Tibial nerve (tissue), 4 donors: ENCODE measurements at regions not wholly inside any gene's neighbourhood (a gene's known extent, or its start where the extent isn't known, plus 50 kb on each side); places are given as distances from the start of the nearest gene placed in this dataset.
A peak's percentile ranks its signal among the peaks of the same experiment; 100 is the strongest.

Source experiments
- DNase-seq, 2 donors: peaks; one replicate each; pipeline ENCODE4 v3.0.0-alpha.2; 2019; ENCODE audit warnings: low spot score in 2 of 2
- H3K27ac ChIP-seq, 4 donors: fragments of 200-600 bp; sonication (generic) in 3 of 4; one replicate each; pipeline ENCODE4 v1.5.1; 2017 to 2019; ENCODE audit warnings: mild to moderate bottlenecking in 1 of 4
- H3K27me3 ChIP-seq, 2 donors: fragments of 200-600 bp; sonication (generic) in 1 of 2; one replicate each; pipeline versions ENCODE4 v1.5.1 to v1.6.0; 2017 to 2019
- H3K36me3 ChIP-seq, 3 donors: fragments of 200-600 bp; sonication (generic); one replicate each; pipeline ENCODE4 v1.5.1; 2018 to 2019
- H3K4me1 ChIP-seq, 4 donors: fragments of 200-600 bp; sonication (generic) in 3 of 4; one replicate each; pipeline ENCODE4 v1.5.1; 2017 to 2019
- H3K4me3 ChIP-seq, 4 donors: fragments of 200-600 bp; sonication (generic) in 3 of 4; one replicate each; pipeline ENCODE4 v1.5.1; 2017 to 2019; ENCODE audit warnings: mild to moderate bottlenecking in 1 of 4, moderate library complexity in 1 of 4
- H3K9me3 ChIP-seq, 4 donors: fragments of 200-600 bp; sonication (generic) in 3 of 4; one replicate each; pipeline ENCODE4 v1.5.1; 2017 to 2019
- CTCF ChIP-seq, 5 experiments: fragments of 200-600 bp in 3 of 5; fragments of 450-650 bp in 2 of 5; sonication (generic) in 3 of 5; IDR thresholded peaks; one replicate each; pipeline ENCODE4 v1.5.1; 2016 to 2019; ENCODE audit warnings: antibody characterized with exemption in 5 of 5, mild to moderate bottlenecking in 3 of 5, moderate library complexity in 2 of 5
- EP300 ChIP-seq, 2 donors: sonication (generic); formaldehyde crosslinking; IDR thresholded peaks; one replicate each; pipeline ENCODE4 v1.6.1; 2017; ENCODE audit warnings: antibody characterized with exemption in 2 of 2, mild to moderate bottlenecking in 1 of 2
- POLR2A ChIP-seq, 2 donors: fragments of 450-650 bp; IDR thresholded peaks; one replicate each; pipeline ENCODE4 v1.6.1; 2017; ENCODE audit warnings: antibody characterized with exemption in 2 of 2, mild to moderate bottlenecking in 2 of 2, moderate library complexity in 2 of 2
- WGBS, 2 donors: methylation state at CpG; one replicate each; pipeline ENCODE4 v1.1.5; 2018; 5-methylcytosine and 5-hydroxymethylcytosine counted together

DNA sequence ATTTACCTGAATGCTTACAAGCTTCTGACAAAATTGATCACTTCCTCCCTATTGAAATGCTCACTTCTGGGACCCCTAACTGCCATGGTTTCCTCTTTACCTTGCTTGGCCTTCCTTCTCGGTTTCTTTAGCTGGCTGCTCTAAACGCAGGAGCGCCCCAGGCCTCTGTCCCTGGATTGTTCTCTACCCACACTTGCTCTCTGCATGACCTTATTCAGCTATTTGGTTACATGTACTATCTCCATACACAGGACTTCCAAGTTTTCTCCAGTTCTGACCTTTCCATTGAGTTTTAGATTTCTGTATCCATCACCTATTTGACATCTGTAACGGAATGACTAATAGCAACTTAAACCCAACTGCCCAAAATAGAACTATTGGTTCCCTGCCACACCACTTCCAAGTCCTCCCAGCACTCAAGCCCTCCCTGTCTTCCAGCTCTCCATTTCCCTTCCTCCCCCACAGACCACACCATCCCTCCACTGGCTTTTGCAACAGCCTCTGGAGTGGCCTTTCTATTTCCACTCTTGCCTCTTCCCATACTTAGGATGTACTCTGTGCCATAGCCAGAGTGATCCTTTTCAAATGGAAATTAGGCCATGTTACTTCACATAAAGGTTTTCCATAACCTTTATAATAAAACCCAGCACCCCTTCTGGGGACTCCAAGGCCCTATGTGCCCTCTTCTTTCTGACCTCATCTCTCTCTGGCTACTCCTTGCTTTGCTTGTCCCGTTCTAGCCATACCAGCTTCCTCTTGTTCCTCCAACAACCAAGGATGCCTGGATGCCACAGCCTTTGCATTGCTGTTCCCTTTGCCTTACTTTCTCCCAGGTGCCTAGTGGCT, 202.2 kb downstream of the AEBP2 start:
- Histone ChIP-seq H3K4me1 (peaks cover 0 to 12% (median 2%) of the 10 kb centered on the region in 4 donors), H3K4me3 (no peak overlapping the region), H3K9me3 (peaks cover 0 to 7% (median 0%) of the 10 kb centered on the region in 4 donors), H3K27me3 (no peaks in the 10 kb centered on the region), H3K27ac (no peak overlapping the region), H3K36me3 (no peaks in the 10 kb centered on the region)
- 84 to 85% methylated on average over 5 of the region's 5 CpGs for WGBS, 2 donors
- no peak for DNase-seq
- TF ChIP-seq POLR2A (IDR thresholded peaks at IDR 0.05) (no peak), EP300 (IDR thresholded peaks at IDR 0.05) (no peak)

DNA sequence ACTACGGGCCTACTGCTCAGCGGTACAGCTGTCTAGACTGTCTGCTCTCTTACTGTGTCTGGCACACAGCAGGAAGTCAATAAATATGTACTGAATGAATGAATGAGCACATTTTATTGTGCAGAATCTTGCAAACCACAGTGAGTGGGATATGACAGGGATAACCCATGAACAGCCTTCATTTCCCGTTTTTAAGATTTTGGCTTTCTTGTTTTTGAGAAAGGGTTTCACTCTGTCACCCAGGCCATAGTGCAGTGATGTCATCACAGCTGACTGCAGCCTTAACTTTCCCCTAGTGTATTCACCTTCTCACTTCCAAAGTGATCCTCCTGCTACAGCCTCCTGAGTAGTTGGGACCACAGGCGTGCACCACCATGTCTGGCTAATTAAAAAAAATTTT, 203.1 kb downstream of the AEBP2 start:
- WGBS, 2 donors: 88 to 93% methylated on average over 4 of the region's 4 CpGs
- no peak overlapping the region for H3K27ac ChIP-seq
- no peaks in the 10 kb centered on the region for H3K36me3 ChIP-seq
- H3K4me1 ChIP-seq: peaks cover 0 to 12% (median 2%) of the 10 kb centered on the region in 4 donors
- H3K4me3 ChIP-seq: no peak overlapping the region
- no peaks in the 10 kb centered on the region for H3K27me3 ChIP-seq
- TF ChIP-seq CTCF (IDR thresholded peaks at IDR 0.05) (no peak), EP300 (IDR thresholded peaks at IDR 0.05) (no peak), POLR2A (IDR thresholded peaks at IDR 0.05) (no peak)
- peaks cover 0 to 9% (median 0%) of the 10 kb centered on the region in 4 donors for H3K9me3 ChIP-seq
- DNase-seq: no peak

DNA sequence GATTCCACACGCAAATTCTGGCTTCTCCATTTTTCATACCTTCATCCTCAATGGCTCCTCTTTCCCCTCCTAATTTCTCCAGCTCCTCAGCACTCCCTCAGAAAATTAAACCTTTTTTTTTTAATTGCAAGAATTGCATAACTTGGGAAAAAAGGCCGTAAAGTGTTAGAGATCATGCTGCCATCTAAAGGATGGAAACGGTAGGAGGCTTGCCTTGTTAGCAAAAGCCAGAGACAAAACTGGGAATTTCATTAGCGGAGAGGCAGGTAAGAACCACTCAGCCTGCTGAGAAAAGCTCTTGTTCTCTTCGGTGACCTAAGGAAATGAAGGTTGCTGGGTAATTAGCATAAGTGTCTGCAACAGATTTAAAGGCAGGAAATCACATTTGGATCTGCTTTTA, 204.3 kb downstream of the AEBP2 start:
- peaks cover 0 to 9% (median 0%) of the 10 kb centered on the region in 4 donors for H3K9me3 ChIP-seq
- H3K4me1 ChIP-seq: peaks cover 0 to 12% (median 2%) of the 10 kb centered on the region in 4 donors
- H3K27ac ChIP-seq: no peak overlapping the region
- peak in 1 of 2 donors; percentile 58 for DNase-seq
- WGBS, 2 donors: 12% methylated on average over 5 of the region's 5 CpGs
- TF ChIP-seq POLR2A (IDR thresholded peaks at IDR 0.05) (no peak), CTCF (IDR thresholded peaks at IDR 0.05) (peak; percentile 22 to 66 (median 42))
- H3K27me3 ChIP-seq: no peaks in the 10 kb centered on the region
- no peaks in the 10 kb centered on the region for H3K36me3 ChIP-seq
- no peak overlapping the region for H3K4me3 ChIP-seq

GRCh38 chr12:19644571-19644970, 205.3 kb downstream of the AEBP2 start:
- DNase-seq: no peak
- WGBS, 2 donors: 66 to 80% methylated on average over 3 of the region's 3 CpGs
- H3K4me1 ChIP-seq: peaks cover 0 to 12% (median 2%) of the 10 kb centered on the region in 4 donors
- H3K36me3 ChIP-seq: no peaks in the 10 kb centered on the region
- no peak overlapping the region for H3K27ac ChIP-seq
- peaks cover 0 to 9% (median 0%) of the 10 kb centered on the region in 4 donors for H3K9me3 ChIP-seq
- no peak overlapping the region for H3K4me3 ChIP-seq
- no peaks in the 10 kb centered on the region for H3K27me3 ChIP-seq
- TF ChIP-seq CTCF (IDR thresholded peaks at IDR 0.05) (no peak), EP300 (IDR thresholded peaks at IDR 0.05) (no peak), POLR2A (IDR thresholded peaks at IDR 0.05) (no peak)

DNA sequence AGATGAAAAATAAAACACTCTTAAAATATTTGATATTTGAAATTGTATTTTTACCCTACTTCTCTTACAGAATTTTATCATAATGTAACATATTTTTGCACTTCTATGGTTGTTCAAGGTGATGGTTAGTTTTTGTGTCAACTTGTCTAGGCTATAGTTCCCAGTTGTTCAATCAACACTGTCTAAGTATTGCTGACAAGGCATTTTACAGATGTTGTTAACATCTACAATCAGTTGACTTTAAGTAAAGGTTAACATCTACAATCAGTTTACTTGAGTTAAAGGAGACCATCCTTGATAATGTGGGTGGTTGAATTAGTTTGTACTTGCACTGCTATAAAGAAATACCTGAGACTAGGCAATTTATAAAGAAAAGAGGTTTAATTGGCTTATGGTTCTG, 206.5 kb downstream of the AEBP2 start:
- H3K4me1 ChIP-seq: peaks cover 0 to 12% (median 2%) of the 10 kb centered on the region in 4 donors
- no peak overlapping the region for H3K4me3 ChIP-seq
- H3K36me3 ChIP-seq: no peaks in the 10 kb centered on the region
- no peak for TF ChIP-seq POLR2A (IDR thresholded peaks at IDR 0.05)
- TF ChIP-seq CTCF (IDR thresholded peaks at IDR 0.05): no peak
- TF ChIP-seq EP300 (IDR thresholded peaks at IDR 0.05): no peak
- H3K27ac ChIP-seq: no peak overlapping the region
- peaks cover 0 to 9% (median 0%) of the 10 kb centered on the region in 4 donors for H3K9me3 ChIP-seq
- no peaks in the 10 kb centered on the region for H3K27me3 ChIP-seq
- no peak for DNase-seq
